ENCODE measurements at regions not wholly inside any gene's neighbourhood (a gene's known extent, or its start where the extent isn't known, plus 50 kb on each side); places are given as distances from the start of the nearest gene placed in this dataset.

DNA sequence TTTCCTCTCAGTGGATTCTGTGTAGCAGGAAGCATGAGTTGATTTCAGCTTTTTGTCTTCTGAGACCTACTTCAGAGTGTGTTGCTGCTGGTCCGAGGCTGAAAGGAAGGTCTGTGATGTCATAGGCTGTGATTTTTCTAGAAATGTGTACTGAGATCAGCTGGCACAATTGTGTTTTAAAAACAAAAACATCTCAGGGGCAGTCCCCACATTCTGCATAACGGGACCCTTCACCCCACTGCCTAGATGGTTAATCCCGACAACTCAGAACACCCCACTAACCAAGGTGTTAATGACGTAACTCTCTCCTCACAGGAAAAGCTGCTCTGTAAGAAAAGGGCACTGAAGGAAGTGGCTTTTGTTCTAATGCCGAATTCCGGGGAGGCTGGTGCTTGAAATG is 59.8 kb upstream of the PPP2R5A start:
- Mint-ChIP-seq H3K36me3 (no peaks in the 10 kb centered on the region), H3K4me3 (no peak overlapping the region), H3K4me1 (ENCODE audit: unreplicated experiment) (peaks cover 6% of the 10 kb centered on the region), H3K27me3 (no peaks in the 10 kb centered on the region), H3K27ac (no peak overlapping the region), H3K9me3 (no peaks in the 10 kb centered on the region)
- TF ChIP-seq, protein P1, sequence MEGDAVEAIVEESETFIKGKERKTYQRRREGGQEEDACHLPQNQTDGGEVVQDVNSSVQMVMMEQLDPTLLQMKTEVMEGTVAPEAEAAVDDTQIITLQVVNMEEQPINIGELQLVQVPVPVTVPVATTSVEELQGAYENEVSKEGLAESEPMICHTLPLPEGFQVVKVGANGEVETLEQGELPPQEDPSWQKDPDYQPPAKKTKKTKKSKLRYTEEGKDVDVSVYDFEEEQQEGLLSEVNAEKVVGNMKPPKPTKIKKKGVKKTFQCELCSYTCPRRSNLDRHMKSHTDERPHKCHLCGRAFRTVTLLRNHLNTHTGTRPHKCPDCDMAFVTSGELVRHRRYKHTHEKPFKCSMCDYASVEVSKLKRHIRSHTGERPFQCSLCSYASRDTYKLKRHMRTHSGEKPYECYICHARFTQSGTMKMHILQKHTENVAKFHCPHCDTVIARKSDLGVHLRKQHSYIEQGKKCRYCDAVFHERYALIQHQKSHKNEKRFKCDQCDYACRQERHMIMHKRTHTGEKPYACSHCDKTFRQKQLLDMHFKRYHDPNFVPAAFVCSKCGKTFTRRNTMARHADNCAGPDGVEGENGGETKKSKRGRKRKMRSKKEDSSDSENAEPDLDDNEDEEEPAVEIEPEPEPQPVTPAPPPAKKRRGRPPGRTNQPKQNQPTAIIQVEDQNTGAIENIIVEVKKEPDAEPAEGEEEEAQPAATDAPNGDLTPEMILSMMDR (conservative IDR thresholded peaks at IDR 0.05), result no peak
- no peak for DNase-seq (ENCODE audit: extremely low spot score, unreplicated experiment)

DNA sequence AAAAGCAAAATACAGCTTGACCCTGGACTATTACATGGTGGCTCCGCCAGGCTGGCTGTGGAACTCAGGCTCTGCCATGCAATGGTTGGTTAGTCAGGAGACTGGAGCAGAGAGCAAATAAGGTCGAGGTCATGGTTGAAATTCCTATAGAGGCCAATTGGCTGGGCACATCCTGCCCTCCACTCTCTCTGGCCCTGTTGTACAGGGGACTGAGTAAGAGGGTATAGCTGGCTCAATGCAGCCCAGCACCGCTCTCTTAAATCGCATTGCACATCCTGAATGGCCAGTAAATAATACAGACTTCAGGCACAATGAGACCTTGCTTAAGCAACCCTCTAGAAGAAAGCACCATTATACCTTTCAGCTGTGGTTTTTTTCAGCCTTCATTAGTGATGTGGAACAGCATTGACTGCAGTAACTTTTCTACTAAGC is 59.3 kb upstream of the PPP2R5A start:
- no peak for DNase-seq (ENCODE audit: extremely low spot score, unreplicated experiment)
- H3K4me1 Mint-ChIP-seq (ENCODE audit: unreplicated experiment), result peaks cover 6% of the 10 kb centered on the region
- no peaks in the 10 kb centered on the region for H3K9me3 Mint-ChIP-seq
- H3K36me3 Mint-ChIP-seq, result no peaks in the 10 kb centered on the region
- H3K27ac Mint-ChIP-seq, result no peak overlapping the region
- no peaks in the 10 kb centered on the region for H3K27me3 Mint-ChIP-seq
- TF ChIP-seq, protein P1 (conservative IDR thresholded peaks at IDR 0.05), result no peak
- H3K4me3 Mint-ChIP-seq, result no peak overlapping the region

DNA sequence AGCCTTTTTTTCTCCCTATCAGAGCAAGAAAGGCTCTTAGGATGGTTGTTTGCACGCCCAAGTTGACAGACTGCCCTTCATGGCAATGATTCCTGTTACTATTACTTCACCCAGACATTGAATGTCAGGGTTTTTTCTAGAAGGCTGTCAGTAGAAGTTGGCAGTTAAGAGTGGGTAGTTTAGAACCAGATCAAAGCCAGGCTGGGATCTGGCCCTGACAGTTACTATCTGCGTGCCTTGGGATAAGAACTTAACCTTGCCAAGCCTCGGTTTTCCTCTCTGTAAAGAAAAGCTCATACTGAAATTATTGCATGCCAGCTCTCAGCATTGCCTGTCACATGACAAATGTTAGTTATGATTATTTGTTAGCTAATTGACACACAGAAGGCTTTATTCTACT is 58.7 kb upstream of the PPP2R5A start:
- H3K27ac Mint-ChIP-seq, result no peak overlapping the region
- DNase-seq (ENCODE audit: extremely low spot score, unreplicated experiment), result no peak
- no peaks in the 10 kb centered on the region for H3K27me3 Mint-ChIP-seq
- H3K4me1 Mint-ChIP-seq (ENCODE audit: unreplicated experiment), result peaks cover 6% of the 10 kb centered on the region
- no peaks in the 10 kb centered on the region for H3K36me3 Mint-ChIP-seq
- no peak overlapping the region for H3K4me3 Mint-ChIP-seq
- TF ChIP-seq, protein P1 (conservative IDR thresholded peaks at IDR 0.05), result no peak
- no peaks in the 10 kb centered on the region for H3K9me3 Mint-ChIP-seq

DNA sequence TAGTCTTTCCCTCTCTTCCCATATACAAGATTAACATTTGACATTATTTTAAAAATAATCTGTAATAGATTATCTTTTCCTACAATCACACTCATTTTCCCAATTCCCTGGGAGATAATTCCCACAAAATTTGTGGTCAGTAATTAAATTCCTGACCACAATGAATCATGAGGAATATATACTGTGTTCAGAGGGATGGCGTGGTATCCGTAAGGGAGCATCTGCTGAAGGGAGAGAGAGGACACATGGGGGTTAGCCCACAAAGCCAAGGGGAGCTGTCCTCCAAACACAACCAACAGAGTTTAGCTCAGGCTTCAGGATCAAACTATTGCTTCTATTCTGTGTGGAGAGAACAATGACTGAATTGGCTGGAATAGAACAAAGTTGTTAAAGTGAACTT is 57.1 kb upstream of the PPP2R5A start:
- no peaks in the 10 kb centered on the region for H3K9me3 Mint-ChIP-seq
- H3K4me3 Mint-ChIP-seq, result no peak overlapping the region
- TF ChIP-seq, protein P1 (conservative IDR thresholded peaks at IDR 0.05), result no peak

DNA sequence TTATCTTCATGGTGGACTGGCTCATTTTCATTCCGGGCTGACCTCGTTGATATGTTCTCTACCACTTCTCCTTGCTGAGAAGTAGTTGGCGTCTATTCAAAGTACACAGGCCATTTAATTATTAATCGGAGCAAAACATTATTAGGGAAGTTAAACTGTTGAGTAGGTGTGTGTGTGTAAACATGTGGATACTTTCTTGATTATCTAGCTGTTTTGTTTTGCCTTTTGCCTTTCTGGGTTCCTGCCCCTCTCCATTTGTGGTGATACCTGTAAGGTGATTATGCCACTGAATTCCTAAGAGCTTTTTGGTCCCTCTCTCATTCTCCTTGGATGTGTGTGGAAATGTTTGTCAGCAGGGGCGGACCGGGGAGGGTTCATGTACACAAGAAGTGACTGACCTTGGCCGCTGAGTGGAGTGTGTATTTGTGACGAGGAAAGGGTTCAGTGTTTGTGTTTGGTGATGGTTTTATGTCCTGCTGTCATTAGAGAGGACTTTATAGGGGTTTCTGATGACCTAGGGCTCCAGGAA is 56.6 kb upstream of the PPP2R5A start:
- H3K27me3 Mint-ChIP-seq, result no peaks in the 10 kb centered on the region
- H3K4me3 Mint-ChIP-seq, result peak overlapping the region; percentile 10
- DNase-seq (ENCODE audit: extremely low spot score, unreplicated experiment), result no peak
- TF ChIP-seq, protein P1 (conservative IDR thresholded peaks at IDR 0.05), result no peak
- peak overlapping the region; percentile 57 for H3K27ac Mint-ChIP-seq
- H3K9me3 Mint-ChIP-seq, result no peaks in the 10 kb centered on the region
- H3K36me3 Mint-ChIP-seq, result no peaks in the 10 kb centered on the region
- peaks cover 6% of the 10 kb centered on the region for H3K4me1 Mint-ChIP-seq (ENCODE audit: unreplicated experiment)

More for the DNA sequence above, 57.1 kb upstream of the PPP2R5A start:
- no peak for DNase-seq (ENCODE audit: extremely low spot score, unreplicated experiment)
- peaks cover 6% of the 10 kb centered on the region for H3K4me1 Mint-ChIP-seq (ENCODE audit: unreplicated experiment)
- no peaks in the 10 kb centered on the region for H3K27me3 Mint-ChIP-seq
- no peak overlapping the region for H3K27ac Mint-ChIP-seq
- no peaks in the 10 kb centered on the region for H3K36me3 Mint-ChIP-seq

DNA sequence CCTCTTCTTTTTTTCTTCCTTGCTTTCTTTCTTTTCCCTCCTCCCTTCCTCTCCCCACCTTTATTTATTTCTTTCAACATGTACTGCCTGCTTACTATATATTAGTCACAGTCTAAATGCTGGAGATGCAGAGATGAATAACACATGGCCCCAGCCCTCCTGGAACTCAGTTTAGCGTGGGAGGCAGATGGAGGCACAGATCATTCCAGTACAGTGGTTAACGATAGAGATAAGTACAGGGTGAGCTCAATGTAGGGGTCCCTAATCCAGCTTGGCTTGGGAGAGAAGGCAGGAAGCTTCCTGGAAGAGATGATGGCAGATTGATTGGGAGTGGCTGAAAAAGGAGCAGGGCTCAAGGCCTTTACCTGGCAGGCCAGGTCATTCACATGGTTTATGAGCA is 55.6 kb upstream of the PPP2R5A start:
- H3K36me3 Mint-ChIP-seq, result no peaks in the 10 kb centered on the region
- H3K27me3 Mint-ChIP-seq, result no peaks in the 10 kb centered on the region
- no peak overlapping the region for H3K4me3 Mint-ChIP-seq
- H3K4me1 Mint-ChIP-seq (ENCODE audit: unreplicated experiment), result peaks cover 6% of the 10 kb centered on the region
- TF ChIP-seq, protein P1 (conservative IDR thresholded peaks at IDR 0.05), result no peak
- no peak for DNase-seq (ENCODE audit: extremely low spot score, unreplicated experiment)
- no peak overlapping the region for H3K27ac Mint-ChIP-seq
- H3K9me3 Mint-ChIP-seq, result no peaks in the 10 kb centered on the region
